CD4-positive, alpha-beta T cell treated with Interleukin-4 for 1 hour (primary cell): ENCODE measurements at regions not wholly inside any gene's neighbourhood (a gene's known extent, or its start where the extent isn't known, plus 50 kb on each side); places are given as distances from the start of the nearest gene placed in this dataset.
"Not testable (repeated sequence)": the region's sequence is repeated elsewhere in the genome, so short reads cannot be mapped to it uniquely, and the experiment has no call there.

Experiments used
- DNase-seq, 2 donors: peaks; one replicate each; pipeline ENCODE4 v3.0.0-alpha.2; 2020 to 2022

GRCh38 chr14:50020799-50021198 is 95.6 kb downstream of the VCPKMT start:
- no peak for DNase-seq

- DNase-seq, result peak in 1 of 2 donors; percentile 38
Measured at GRCh38 chr14:50021261-50022031, 94.9 kb downstream of the VCPKMT start.

DNA sequence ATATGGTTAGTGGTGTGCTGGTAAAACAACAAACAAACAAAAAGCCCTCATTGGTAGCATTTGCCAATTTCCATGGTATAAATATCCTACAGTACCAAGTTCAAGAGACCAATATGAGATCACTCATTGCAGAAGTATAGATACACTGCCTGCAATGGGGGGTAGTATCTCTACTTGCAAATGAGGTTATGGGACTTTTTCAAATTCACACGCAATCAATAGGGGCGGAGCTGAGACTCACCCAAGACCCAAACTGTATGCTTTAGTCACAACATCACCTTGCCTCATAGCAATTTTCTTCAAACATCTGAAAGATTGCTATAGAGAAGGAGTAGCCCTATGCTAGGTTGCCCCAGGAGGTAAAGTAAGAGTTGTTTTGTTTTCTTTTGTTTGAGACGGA is 93.7 kb downstream of the VCPKMT start:
- no peak for DNase-seq

DNA sequence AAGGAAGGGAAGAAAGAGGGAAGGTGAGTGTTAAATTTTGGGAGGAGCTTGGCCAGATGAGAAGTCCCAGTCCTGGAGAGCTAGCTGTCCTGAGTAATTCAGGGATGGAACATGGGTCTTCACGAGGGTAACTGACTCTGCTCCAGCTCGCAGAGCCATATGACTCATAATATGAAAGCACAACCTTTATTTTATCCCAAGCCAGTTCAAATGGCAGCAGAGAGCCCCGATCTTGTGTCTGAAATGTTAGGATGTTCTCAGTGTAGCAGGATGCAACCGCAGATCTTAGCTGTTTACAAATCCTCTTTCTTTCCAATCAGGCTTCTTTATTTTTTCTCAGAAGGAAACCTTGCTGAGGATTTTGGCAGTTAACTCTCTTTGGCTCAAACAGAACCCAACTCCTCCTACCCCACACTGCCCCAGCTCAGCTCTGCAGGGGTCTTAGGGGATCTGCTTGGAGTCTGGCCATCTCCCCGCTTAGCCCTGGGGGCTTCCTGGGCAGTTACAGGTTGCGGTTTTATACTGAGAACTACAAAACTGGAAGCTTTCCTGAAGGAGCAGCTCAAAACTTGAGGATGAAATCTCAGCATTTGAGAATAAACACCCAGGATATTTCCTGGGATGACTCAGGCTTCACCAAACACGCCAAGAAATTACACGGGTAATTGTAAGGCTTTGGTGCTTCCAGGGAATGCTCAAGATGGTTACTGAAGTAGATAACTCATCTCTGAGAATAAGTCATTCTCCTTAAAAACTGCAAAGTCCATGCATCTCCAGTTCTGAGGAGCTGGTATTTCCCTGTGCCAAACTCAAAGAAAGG is 92.5 kb downstream of the VCPKMT start:
- no peak for DNase-seq

- no peak for DNase-seq
Measured at GRCh38 chr14:50025073-50025472, 91.3 kb downstream of the VCPKMT start.

- no peak for DNase-seq
Measured at GRCh38 chr14:50025776-50026175, 90.6 kb downstream of the VCPKMT start.

GRCh38 chr14:50026396-50026795 is 90.0 kb downstream of the VCPKMT start:
- DNase-seq, result no peak

GRCh38 chr14:50027816-50028215 is 88.6 kb downstream of the VCPKMT start:
- no peak for DNase-seq

DNA sequence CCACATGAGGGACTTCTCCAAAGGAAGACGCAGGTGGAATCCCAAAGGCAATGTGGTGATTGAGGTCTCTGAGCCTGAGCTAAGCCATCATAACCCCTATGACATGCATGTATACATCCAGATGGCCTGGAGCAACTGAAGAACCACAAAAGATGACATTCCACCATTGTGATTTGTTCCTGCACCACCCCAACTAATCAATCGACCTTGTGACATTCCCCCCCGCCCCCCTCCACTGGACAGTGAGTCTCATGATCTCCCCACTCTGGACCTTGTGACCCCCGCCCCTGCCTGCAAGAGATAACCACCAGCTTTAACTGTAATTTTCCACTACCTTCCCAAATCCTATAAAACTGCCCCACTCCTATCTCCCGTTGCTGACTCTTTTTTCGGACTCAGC is 87.9 kb downstream of the VCPKMT start:
- no peak for DNase-seq

DNA sequence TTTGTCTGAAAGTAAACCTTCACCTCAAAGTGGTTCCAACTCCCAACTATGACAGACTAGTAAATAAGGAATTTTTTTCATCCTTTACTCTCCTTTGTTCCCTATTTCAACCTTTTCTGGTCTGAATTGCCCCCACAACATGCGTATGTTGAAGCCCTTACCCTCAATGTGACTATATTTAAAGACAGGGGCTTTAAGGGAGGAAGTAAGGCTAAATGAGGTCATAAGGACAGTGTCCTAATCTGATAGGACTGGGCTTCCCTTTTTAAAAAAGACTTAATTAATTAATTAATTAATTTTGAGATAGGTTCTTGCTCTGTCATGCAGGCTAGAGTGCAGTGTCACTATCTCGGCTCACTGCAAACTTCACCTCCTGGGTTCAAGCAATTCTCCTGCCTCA is 86.3 kb downstream of the VCPKMT start:
- no peak for DNase-seq

DNA sequence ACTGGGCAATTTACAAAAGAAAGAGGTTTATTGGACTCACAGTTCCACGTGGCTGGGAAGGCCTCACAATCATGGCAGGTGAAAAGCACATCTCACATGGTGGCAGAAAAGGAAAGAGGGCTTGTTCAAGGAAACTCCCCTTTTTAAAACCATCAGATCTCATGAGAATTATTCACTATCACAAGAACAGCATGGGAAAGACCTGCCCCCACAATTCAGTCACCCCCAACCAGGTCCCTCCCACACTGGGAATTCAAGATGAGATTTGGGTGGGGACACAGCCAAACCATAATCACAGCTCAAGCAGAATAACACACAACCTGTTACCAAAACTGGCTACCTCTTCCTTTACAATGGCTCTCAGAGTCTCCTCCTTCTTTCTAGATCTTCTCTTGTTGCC is 85.5 kb downstream of the VCPKMT start:
- not testable (repeated sequence) for DNase-seq

GRCh38 chr14:50031602-50032313 is 84.6 kb downstream of the VCPKMT start:
- no peak for DNase-seq

GRCh38 chr14:50032462-50033167 is 83.8 kb downstream of the VCPKMT start:
- not testable (repeated sequence) for DNase-seq

DNA sequence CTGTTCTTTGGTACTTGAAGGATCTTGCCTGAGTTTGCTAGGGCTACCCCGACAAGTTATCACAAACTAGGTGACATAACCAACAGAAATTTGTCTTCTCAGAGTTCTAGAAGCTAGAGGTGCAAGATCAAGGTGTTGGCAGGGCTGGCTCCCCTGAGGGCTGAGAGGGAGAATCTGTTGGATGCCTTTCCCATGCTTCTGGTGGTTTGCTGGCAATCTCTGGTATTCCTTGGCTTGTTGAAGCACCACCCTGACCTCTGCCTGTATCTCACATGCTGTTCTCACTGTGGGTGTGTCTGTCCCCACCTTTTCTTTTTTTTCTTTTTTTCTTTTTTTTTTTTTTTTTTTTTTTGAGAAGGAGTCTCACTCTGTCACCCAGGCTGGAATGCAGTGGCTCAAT is 81.2 kb downstream of the VCPKMT start:
- DNase-seq, result no peak

- no peak for DNase-seq
Measured at GRCh38 chr14:50036211-50036610, 80.2 kb downstream of the VCPKMT start.

- DNase-seq, result no peak
Measured at GRCh38 chr14:50036637-50037036, 79.7 kb downstream of the VCPKMT start.

DNA sequence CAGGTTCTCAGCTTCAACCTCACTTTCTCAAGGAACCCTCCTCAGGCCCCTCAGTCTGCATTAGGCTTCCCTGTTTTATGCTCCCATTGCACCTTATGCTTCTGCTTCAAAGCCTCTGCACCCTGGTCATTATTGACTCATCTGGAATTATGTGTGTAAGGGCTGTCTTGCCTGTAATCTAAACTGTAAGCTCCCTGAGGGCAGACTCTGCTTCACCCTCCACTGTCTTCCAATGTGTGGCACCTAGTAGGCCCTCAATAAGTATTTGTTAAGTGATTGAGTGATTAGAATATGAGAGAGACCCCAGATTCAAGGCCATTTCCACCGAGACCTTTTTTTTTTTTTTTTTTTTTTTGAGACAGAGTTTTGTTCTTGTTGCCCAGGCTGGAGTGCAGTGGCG is 79.1 kb downstream of the VCPKMT start:
- DNase-seq, result no peak

- DNase-seq, result no peak
Measured at GRCh38 chr14:50037852-50038251, 78.5 kb downstream of the VCPKMT start.

- peak; percentile 57 to 82 for DNase-seq
Measured at GRCh38 chr14:50038398-50039119, 77.8 kb downstream of the VCPKMT start.

- no peak for DNase-seq
Measured at GRCh38 chr14:50039120-50039517, 77.3 kb downstream of the VCPKMT start.

GRCh38 chr14:50039734-50040400 is 76.5 kb downstream of the VCPKMT start:
- DNase-seq, result peak; percentile 24 to 75

- peak; percentile 76 to 78 for DNase-seq
Measured at GRCh38 chr14:50040401-50040775, 76.0 kb downstream of the VCPKMT start.
